H9 (cell line): ENCODE measurements at regions not wholly inside any gene's neighbourhood (a gene's known extent, or its start where the extent isn't known, plus 50 kb on each side); places are given as distances from the start of the nearest gene placed in this dataset.

Experiments used
- DNase-seq: peaks from one replicate; pipeline ENCODE4 v3.0.0-alpha.2; 2017
- H2AFZ ChIP-seq: one replicate; pipeline ENCODE4 v1.6.1; 2013; ENCODE audit warnings: mild to moderate bottlenecking, low read length, control low read depth, moderate library complexity
- H2AK5ac ChIP-seq: 2 replicates; pipeline ENCODE4 v1.6.1; 2013; ENCODE audit warnings: low read length, control low read depth, mixed read lengths; ENCODE audit not compliant: insufficient read length
- H2BK120ac ChIP-seq: one replicate; pipeline ENCODE4 v1.6.1; 2013; ENCODE audit warnings: low read depth, mild to moderate bottlenecking, low read length, control low read depth, inconsistent platforms; ENCODE audit not compliant: poor library complexity, severe bottlenecking
- H2BK12ac ChIP-seq: 2 replicates; pipeline ENCODE4 v1.6.1; 2013; ENCODE audit warnings: low read length, control low read depth, mixed read lengths, low read depth; ENCODE audit not compliant: insufficient read length
- H2BK15ac ChIP-seq: 2 replicates; pipeline ENCODE4 v1.6.1; 2013; ENCODE audit warnings: low read depth, low read length, control low read depth
- H2BK20ac ChIP-seq: one replicate; pipeline ENCODE4 v1.6.1; 2013; ENCODE audit warnings: low read depth, mild to moderate bottlenecking, low read length, control low read depth, inconsistent platforms; ENCODE audit not compliant: poor library complexity, severe bottlenecking
- H2BK5ac ChIP-seq: 2 replicates; pipeline ENCODE4 v1.6.1; 2013; ENCODE audit warnings: low read length, control low read depth, mixed read lengths; ENCODE audit not compliant: insufficient read length
- H3K14ac ChIP-seq: 2 replicates; pipeline ENCODE4 v1.6.1; 2013; ENCODE audit warnings: low read length, control low read depth; ENCODE audit not compliant: insufficient read depth
- H3K18ac ChIP-seq: 2 replicates; pipeline ENCODE4 v1.6.1; 2013; ENCODE audit warnings: low read depth, mild to moderate bottlenecking, mixed read lengths, low read length, control low read depth; ENCODE audit not compliant: insufficient read length
- H3K23ac ChIP-seq: 2 replicates; pipeline ENCODE4 v1.6.1; 2013; ENCODE audit warnings: low read length, control low read depth, mixed read lengths, low read depth; ENCODE audit not compliant: insufficient read length
- H3K23me2 ChIP-seq: 2 replicates; pipeline ENCODE4 v1.6.1; 2013; ENCODE audit warnings: low read depth, mild to moderate bottlenecking, mixed read lengths, low read length, control low read depth; ENCODE audit not compliant: insufficient read length, poor library complexity, severe bottlenecking
- H3K27ac ChIP-seq: 2 replicates; pipeline ENCODE4 v1.5.1; 2013; ENCODE audit warnings: low read length, control low read depth, mixed read lengths, low read depth; ENCODE audit not compliant: insufficient read length
- H3K27me3 ChIP-seq: 2 replicates; pipeline ENCODE4 v1.6.1; 2013; ENCODE audit warnings: low read length, control low read depth, inconsistent platforms; ENCODE audit not compliant: insufficient read depth
- H3K4ac ChIP-seq: 2 replicates; pipeline ENCODE4 v1.6.1; 2013; ENCODE audit warnings: low read depth, mild to moderate bottlenecking, control low read depth, inconsistent platforms, low read length, moderate library complexity
- H3K4me1 ChIP-seq: 2 replicates; pipeline ENCODE4 v1.6.1; 2013; ENCODE audit warnings: low read length, control low read depth, inconsistent platforms; ENCODE audit not compliant: insufficient read depth
- H3K4me2 ChIP-seq: 2 replicates; pipeline ENCODE4 v1.6.1; 2013; ENCODE audit warnings: low read length, control low read depth, mixed read lengths; ENCODE audit not compliant: insufficient read length, insufficient read depth
- H3K56ac ChIP-seq: 2 replicates; pipeline ENCODE4 v1.6.1; 2013; ENCODE audit warnings: low read depth, mild to moderate bottlenecking, mixed read lengths, low read length, control low read depth; ENCODE audit not compliant: insufficient read length
- H3K79me1 ChIP-seq: 2 replicates; pipeline ENCODE4 v1.6.1; 2013; ENCODE audit warnings: low read depth, mild to moderate bottlenecking, moderate library complexity, low read length, control low read depth, inconsistent platforms; ENCODE audit not compliant: insufficient read depth, poor library complexity, severe bottlenecking
- H3K79me2 ChIP-seq: 2 replicates; pipeline ENCODE4 v1.6.1; 2013; ENCODE audit warnings: low read length, control low read depth, inconsistent platforms; ENCODE audit not compliant: insufficient read depth
- H3K9ac ChIP-seq: 2 replicates; pipeline ENCODE4 v1.6.1; 2013; ENCODE audit warnings: low read length, control low read depth, mixed read lengths; ENCODE audit not compliant: insufficient read length; ENCODE audit errors: extremely low read depth
- H3K9me3 ChIP-seq: one replicate; pipeline ENCODE4 v1.6.1; 2013; ENCODE audit warnings: low read depth, low read length, inconsistent platforms; ENCODE audit not compliant: control insufficient read depth
- H3T11ph ChIP-seq: one replicate; pipeline ENCODE4 v1.6.1; 2013; ENCODE audit warnings: mild to moderate bottlenecking, low read length, control low read depth, inconsistent platforms
- H4K20me1 ChIP-seq: one replicate; pipeline ENCODE4 v1.6.1; 2013; ENCODE audit not compliant: control insufficient read depth, insufficient read length, insufficient read depth
- H4K5ac ChIP-seq: 2 replicates; pipeline ENCODE4 v1.6.1; 2013; ENCODE audit warnings: low read depth, mild to moderate bottlenecking, mixed read lengths, low read length, control low read depth; ENCODE audit not compliant: insufficient read length
- H4K8ac ChIP-seq: replicated peaks from 2 replicates; pipeline ENCODE4 v1.6.1; 2013; ENCODE audit warnings: low read length, control low read depth, mixed read lengths, low read depth; ENCODE audit not compliant: insufficient read length
- H4K91ac ChIP-seq: 2 replicates; pipeline ENCODE4 v1.6.1; 2013; ENCODE audit warnings: low read depth, mild to moderate bottlenecking, moderate library complexity, mixed read lengths, low read length, control low read depth; ENCODE audit not compliant: insufficient read length
- H3K27ac Mint-ChIP-seq, 3 experiments: 2 replicates in 2 of 3; 3 replicates in 1 of 3; pipeline ENCODE4 v1.8.0; 2020 to 2021; ENCODE audit warnings: mixed read lengths in 3 of 3, mild to moderate bottlenecking in 1 of 3, moderate library complexity in 1 of 3
- H3K27me3 Mint-ChIP-seq: 2 replicates; pipeline ENCODE4 v1.8.0; 2021; ENCODE audit warnings: low read depth, mild to moderate bottlenecking, moderate library complexity, mixed read lengths
- H3K36me3 Mint-ChIP-seq, 3 experiments: 2 replicates in 2 of 3; 3 replicates in 1 of 3; pipeline ENCODE4 v1.8.0; 2020 to 2021; ENCODE audit warnings: low read depth in 3 of 3, mixed read lengths in 3 of 3; ENCODE audit not compliant: insufficient read depth in 1 of 3
- H3K4me1 Mint-ChIP-seq, 2 experiments: 2 replicates each; pipeline ENCODE4 v1.8.0; 2020; ENCODE audit warnings: mixed read lengths in 2 of 2
- H3K4me3 Mint-ChIP-seq, 2 experiments: 2 replicates in 1 of 2; 3 replicates in 1 of 2; pipeline ENCODE4 v1.8.0; 2020 to 2021; ENCODE audit warnings: mild to moderate bottlenecking in 2 of 2, mixed read lengths in 2 of 2, moderate library complexity in 1 of 2
- H3K9me3 Mint-ChIP-seq, 2 experiments: 2 replicates in 1 of 2; 3 replicates in 1 of 2; pipeline ENCODE4 v1.8.0; 2020; ENCODE audit warnings: mild to moderate bottlenecking in 2 of 2, mixed read lengths in 2 of 2, moderate library complexity in 1 of 2
- CTCF ChIP-seq: fragments of 200-600 bp; sonication (generic); conservative IDR thresholded peaks from 3 replicates; pipeline ENCODE4 v1.8.0; 2021; ENCODE audit warnings: antibody characterized with exemption, mild to moderate bottlenecking
- WGBS: extraction: QIAGEN DNeasy Blood & Tissue Kit; methylation state at CpG from one replicate; pipeline ENCODE4 v1.1.7; 2013; ENCODE audit warnings: missing lambda C conversion rate, low lambda C conversion rate, mixed read lengths; ENCODE audit not compliant: insufficient read length; ENCODE audit errors: extremely low coverage; 5-methylcytosine and 5-hydroxymethylcytosine counted together

GRCh38 chr2:228867406-228867805 lies 403.7 kb downstream of the PID1 start:
- no peak for DNase-seq
- H3K27me3 ChIP-seq, result no peaks in the 10 kb centered on the region
- WGBS, result no CpG with 5 or more reads among the region's 4 CpGs
- H3T11ph ChIP-seq, result no peak overlapping the region
- no peak overlapping the region for H4K5ac ChIP-seq
- peaks cover 3 to 18% (median 4%) of the 10 kb centered on the region in 3 experiments; a peak in 6 of 7 replicates for H3K36me3 Mint-ChIP-seq
- H4K20me1 ChIP-seq, result no peaks in the 10 kb centered on the region
- no peak overlapping the region for H2AK5ac ChIP-seq
- no peaks in the 10 kb centered on the region for H3K9me3 ChIP-seq
- no peak overlapping the region for H2AFZ ChIP-seq
- H2BK120ac ChIP-seq, result no peak overlapping the region
- H3K4me3 Mint-ChIP-seq, result no peak overlapping the region
- no peak overlapping the region for H3K56ac ChIP-seq
- TF ChIP-seq CTCF, result no peak
- no peak overlapping the region for H3K23ac ChIP-seq
- no peak overlapping the region for H3K9ac ChIP-seq
- H3K79me2 ChIP-seq, result no peaks in the 10 kb centered on the region
- H2BK15ac ChIP-seq, result no peak overlapping the region
- H4K91ac ChIP-seq, result no peak overlapping the region
- no peak overlapping the region for H3K4ac ChIP-seq
- H4K8ac ChIP-seq, result no peak overlapping the region
- H3K4me1 ChIP-seq, result no peaks in the 10 kb centered on the region; the same call in 1 of the 2 replicates
- H3K27ac ChIP-seq, result no peak overlapping the region
- no peak overlapping the region for H3K18ac ChIP-seq
- H3K27ac Mint-ChIP-seq, result no peak overlapping the region
- H2BK12ac ChIP-seq, result no peak overlapping the region
- no peaks in the 10 kb centered on the region for H3K27me3 Mint-ChIP-seq
- H3K4me2 ChIP-seq, result no peak overlapping the region
- no peak overlapping the region for H2BK20ac ChIP-seq
- peaks cover 12 to 26% of the 10 kb centered on the region in 2 experiments for H3K4me1 Mint-ChIP-seq
- H3K14ac ChIP-seq, result no peak overlapping the region
- H3K79me1 ChIP-seq, result no peaks in the 10 kb centered on the region
- no peaks in the 10 kb centered on the region for H3K23me2 ChIP-seq
- peaks cover 9 to 15% of the 10 kb centered on the region in 2 experiments for H3K9me3 Mint-ChIP-seq
- H2BK5ac ChIP-seq, result no peak overlapping the region
